ENCODE measurements at regions not wholly inside any gene's neighbourhood (a gene's known extent, or its start where the extent isn't known, plus 50 kb on each side); places are given as distances from the start of the nearest gene placed in this dataset.

GRCh38 chr2:238684362-238685326 lies 163.2 kb upstream of the TWIST2 start:
- no peaks in the 10 kb centered on the region for H3K9me2 ChIP-seq (ENCODE audit: insufficient read depth, low read length)
- BruUV-seq (replicated peaks) = no TSS peak
- no peak overlapping the region for H2AFZ ChIP-seq (ENCODE audit: low read length)
- no peak for DNase-seq (ENCODE audit: low spot score)
- H3K79me2 ChIP-seq (ENCODE audit: insufficient read depth, low read depth, low read length) = no peaks in the 10 kb centered on the region
- no peak overlapping the region for H3K4me2 ChIP-seq (ENCODE audit: low read length)
- no peak overlapping the region for H3K4me3 ChIP-seq (ENCODE audit: low read depth, low read length, poor library complexity, severe bottlenecking)
- H3K27ac ChIP-seq (ENCODE audit: low read depth, low read length, poor library complexity, severe bottlenecking) = no peak overlapping the region
- intact Hi-C loops (cut with micrococcal nuclease; ENCODE audit: unreplicated experiment) = no loop called here
- H3K9me3 ChIP-seq (ENCODE audit: low read length) = no peaks in the 10 kb centered on the region
- ChIA-PET CTCF (ENCODE audit: unreplicated experiment) (no interaction called here), POLR2A (no interaction called here)
- H4K20me1 ChIP-seq (ENCODE audit: insufficient read depth, low read length) = no peaks in the 10 kb centered on the region
- no peaks in the 10 kb centered on the region for H3K4me1 ChIP-seq (ENCODE audit: insufficient read depth, low read length, poor library complexity, severe bottlenecking)
- no peak for TF ChIP-seq EZH2phosphoT487 (IDR thresholded peaks at IDR 0.05; ENCODE audit: borderline replicate concordance, low read depth, low read length)
- TF ChIP-seq CTCF (conservative IDR thresholded peaks at IDR 0.05; ENCODE audit: low read length) = no peak
- H3K36me3 ChIP-seq (ENCODE audit: insufficient read depth, low read length) = no peaks in the 10 kb centered on the region

- no TSS peak for BruUV-seq (replicated peaks)
- intact Hi-C loops (cut with micrococcal nuclease; ENCODE audit: unreplicated experiment) = no loop called here
- H3K4me3 ChIP-seq (ENCODE audit: low read depth, low read length, poor library complexity, severe bottlenecking) = no peak overlapping the region
- H3K9me2 ChIP-seq (ENCODE audit: insufficient read depth, low read length) = no peaks in the 10 kb centered on the region
- no peaks in the 10 kb centered on the region for H3K9me3 ChIP-seq (ENCODE audit: low read length)
- H3K36me3 ChIP-seq (ENCODE audit: insufficient read depth, low read length) = no peaks in the 10 kb centered on the region
- H2AFZ ChIP-seq (ENCODE audit: low read length) = no peak overlapping the region
- no peak overlapping the region for H3K4me2 ChIP-seq (ENCODE audit: low read length)
- POLR2A ChIA-PET = no interaction called here
- TF ChIP-seq EZH2phosphoT487 (IDR thresholded peaks at IDR 0.05; ENCODE audit: borderline replicate concordance, low read depth, low read length) (no peak), CTCF (conservative IDR thresholded peaks at IDR 0.05; ENCODE audit: low read length) (no peak)
- H4K20me1 ChIP-seq (ENCODE audit: insufficient read depth, low read length) = no peaks in the 10 kb centered on the region
- DNase-seq (ENCODE audit: low spot score) = no peak
- H3K79me2 ChIP-seq (ENCODE audit: insufficient read depth, low read depth, low read length) = no peaks in the 10 kb centered on the region
- CTCF ChIA-PET (ENCODE audit: unreplicated experiment) = no interaction called here
- no peak overlapping the region for H3K27ac ChIP-seq (ENCODE audit: low read depth, low read length, poor library complexity, severe bottlenecking)
- no peaks in the 10 kb centered on the region for H3K4me1 ChIP-seq (ENCODE audit: insufficient read depth, low read length, poor library complexity, severe bottlenecking)
These were observed 162.6 kb upstream of the TWIST2 start for GRCh38 chr2:238685327-238685709.

DNA sequence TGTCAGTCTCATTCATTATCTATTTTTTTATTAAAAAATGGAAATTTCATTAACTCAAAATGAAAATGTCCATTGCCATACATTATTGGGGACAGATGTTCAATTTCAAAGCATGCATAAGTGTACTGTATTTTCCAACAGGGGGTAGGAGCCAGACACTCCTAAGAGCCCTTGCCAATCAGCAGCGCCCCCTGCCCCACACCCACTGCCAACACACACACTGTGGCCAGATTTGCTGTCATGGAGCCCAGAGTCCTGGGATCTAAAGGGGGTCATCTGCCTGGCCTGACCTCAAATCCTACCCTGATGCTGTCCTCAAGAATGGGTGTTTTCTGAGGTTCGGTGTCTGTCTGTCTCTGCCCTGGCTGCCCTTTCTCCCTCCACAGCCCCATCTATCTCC lies 162.2 kb upstream of the TWIST2 start:
- no peaks in the 10 kb centered on the region for H3K9me3 ChIP-seq (ENCODE audit: low read length)
- intact Hi-C loops (cut with micrococcal nuclease; ENCODE audit: unreplicated experiment) = no loop called here
- no peak overlapping the region for H3K4me2 ChIP-seq (ENCODE audit: low read length)
- CTCF ChIA-PET (ENCODE audit: unreplicated experiment) = no interaction called here
- H3K36me3 ChIP-seq (ENCODE audit: insufficient read depth, low read length) = no peaks in the 10 kb centered on the region
- DNase-seq (ENCODE audit: low spot score) = no peak
- BruUV-seq (replicated peaks) = no TSS peak
- H4K20me1 ChIP-seq (ENCODE audit: insufficient read depth, low read length) = no peaks in the 10 kb centered on the region
- TF ChIP-seq CTCF (conservative IDR thresholded peaks at IDR 0.05; ENCODE audit: low read length) (peak; percentile 29; the same call in 1 of the 2 replicates), EZH2phosphoT487 (IDR thresholded peaks at IDR 0.05; ENCODE audit: borderline replicate concordance, low read depth, low read length) (no peak)
- H3K4me3 ChIP-seq (ENCODE audit: low read depth, low read length, poor library complexity, severe bottlenecking) = no peak overlapping the region
- no peaks in the 10 kb centered on the region for H3K4me1 ChIP-seq (ENCODE audit: insufficient read depth, low read length, poor library complexity, severe bottlenecking)
- H2AFZ ChIP-seq (ENCODE audit: low read length) = no peak overlapping the region
- H3K9me2 ChIP-seq (ENCODE audit: insufficient read depth, low read length) = no peaks in the 10 kb centered on the region
- no peaks in the 10 kb centered on the region for H3K79me2 ChIP-seq (ENCODE audit: insufficient read depth, low read depth, low read length)
- no peak overlapping the region for H3K27ac ChIP-seq (ENCODE audit: low read depth, low read length, poor library complexity, severe bottlenecking)
- POLR2A ChIA-PET = no interaction called here

Data from OCI-LY7 (cell line).